HG03575 (cell line): ENCODE measurements at regions not wholly inside any gene's neighbourhood (a gene's known extent, or its start where the extent isn't known, plus 50 kb on each side); places are given as distances from the start of the nearest gene placed in this dataset.
"Not testable (repeated sequence)": the region's sequence is repeated elsewhere in the genome, so short reads cannot be mapped to it uniquely, and the experiment has no call there.

Experiments
- ATAC-seq: cut with Tn5 transposase; IDR thresholded peaks from one replicate; pipeline ENCODE4 v1.9.1; 2021; ENCODE audit not compliant: unreplicated experiment, insufficient number of reproducible peaks, low FRiP score; ENCODE audit errors: extremely low read depth

GRCh38 chr2:122720822-122721221 lies 965.4 kb downstream of the TSN start:
- not testable (repeated sequence) for ATAC-seq

GRCh38 chr2:122734766-122735424 lies 979.4 kb downstream of the TSN start:
- ATAC-seq = no peak

- ATAC-seq = no peak
These were observed 980.8 kb downstream of the TSN start for GRCh38 chr2:122736279-122736678.

- peak; percentile 66 for ATAC-seq
These were observed 982.1 kb downstream of the TSN start for GRCh38 chr2:122737429-122738077.

GRCh38 chr2:122739732-122740593 lies 984.5 kb downstream of the TSN start:
- ATAC-seq = no peak

- no peak for ATAC-seq
These were observed 985.1 kb downstream of the TSN start for GRCh38 chr2:122740594-122740948.

GRCh38 chr2:122741403-122741802 lies 986.0 kb downstream of the TSN start:
- no peak for ATAC-seq

- ATAC-seq = no peak
These were observed 987.7 kb downstream of the TSN start for GRCh38 chr2:122743021-122743675.

- no peak for ATAC-seq
These were observed 990.2 kb downstream of the TSN start for GRCh38 chr2:122745603-122746002.

GRCh38 chr2:122747670-122748069 lies 992.2 kb downstream of the TSN start:
- no peak for ATAC-seq

GRCh38 chr2:122748552-122749011 lies 993.1 kb downstream of the TSN start:
- ATAC-seq = no peak

- no peak for ATAC-seq
These were observed 994.0 kb downstream of the TSN start for GRCh38 chr2:122749405-122749804.

- ATAC-seq = no peak
These were observed 994.6 kb downstream of the TSN start for GRCh38 chr2:122750095-122750494.

- ATAC-seq = no peak
These were observed 995.4 kb downstream of the TSN start for GRCh38 chr2:122750808-122751207.

GRCh38 chr2:122753336-122753735 lies 997.9 kb downstream of the TSN start:
- no peak for ATAC-seq

GRCh38 chr2:122754561-122754960 lies 999.1 kb downstream of the TSN start:
- no peak for ATAC-seq

- no peak for ATAC-seq
These were observed 999.9 kb downstream of the TSN start for GRCh38 chr2:122755281-122755780.

GRCh38 chr2:122758967-122759366 lies 1003.5 kb downstream of the TSN start:
- ATAC-seq = no peak

- ATAC-seq = no peak
These were observed 1008.6 kb downstream of the TSN start for GRCh38 chr2:122764014-122764413.
